ENCODE measurements at regions not wholly inside any gene's neighbourhood (a gene's known extent, or its start where the extent isn't known, plus 50 kb on each side); places are given as distances from the start of the nearest gene placed in this dataset.

- TF ChIP-seq MAZ (IDR thresholded peaks at IDR 0.05; ENCODE audit: borderline replicate concordance, low read depth, low read length) = no peak
- no peak for TF ChIP-seq CTCF (conservative IDR thresholded peaks at IDR 0.05; ENCODE audit: low read depth, low read length)
- TF ChIP-seq RAD21 (IDR thresholded peaks at IDR 0.05; ENCODE audit: low read length) = no peak
- TF ChIP-seq POLR2A (IDR thresholded peaks at IDR 0.05; ENCODE audit: low read depth, low read length) = no peak
- TF ChIP-seq ELK1 (IDR thresholded peaks at IDR 0.05; ENCODE audit: borderline replicate concordance, low read depth, low read length) = no peak
- TF ChIP-seq MAFK (IDR thresholded peaks at IDR 0.05; ENCODE audit: low read depth, low read length) = no peak
- TF ChIP-seq RFX5 (IDR thresholded peaks at IDR 0.05; ENCODE audit: low read depth, low read length) = no peak
- no peak for TF ChIP-seq CEBPB (IDR thresholded peaks at IDR 0.05; ENCODE audit: low read depth, low read length)
- TF ChIP-seq NFE2L2 (IDR thresholded peaks at IDR 0.05; ENCODE audit: low read depth, low read length) = no peak
- no peak for TF ChIP-seq FOS (IDR thresholded peaks at IDR 0.05; ENCODE audit: low read depth, low read length)
- TF ChIP-seq, protein P1, sequence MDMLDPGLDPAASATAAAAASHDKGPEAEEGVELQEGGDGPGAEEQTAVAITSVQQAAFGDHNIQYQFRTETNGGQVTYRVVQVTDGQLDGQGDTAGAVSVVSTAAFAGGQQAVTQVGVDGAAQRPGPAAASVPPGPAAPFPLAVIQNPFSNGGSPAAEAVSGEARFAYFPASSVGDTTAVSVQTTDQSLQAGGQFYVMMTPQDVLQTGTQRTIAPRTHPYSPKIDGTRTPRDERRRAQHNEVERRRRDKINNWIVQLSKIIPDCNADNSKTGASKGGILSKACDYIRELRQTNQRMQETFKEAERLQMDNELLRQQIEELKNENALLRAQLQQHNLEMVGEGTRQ (IDR thresholded peaks at IDR 0.05; ENCODE audit: low read depth, low read length) = no peak
- no peak for TF ChIP-seq SMC3 (IDR thresholded peaks at IDR 0.05; ENCODE audit: low read depth, low read length)
- no peak for TF ChIP-seq MXI1 (IDR thresholded peaks at IDR 0.05; ENCODE audit: borderline replicate concordance, low read depth, low read length)
- TF ChIP-seq CHD1 (IDR thresholded peaks at IDR 0.05; ENCODE audit: low read depth, low read length) = no peak
These were observed 124.8 kb upstream of the LMO4 start for GRCh38 chr1:87203904-87204303.

Measured in IMR-90 (cell line).